GM12878 (cell line): ENCODE measurements at regions not wholly inside any gene's neighbourhood (a gene's known extent, or its start where the extent isn't known, plus 50 kb on each side); places are given as distances from the start of the nearest gene placed in this dataset.

Experiments
- EGR1 ChIP-seq, 2 experiments: IDR thresholded peaks; 1 replicate in 1 of 2; 2 replicates in 1 of 2; pipeline ENCODE4 v1.6.1; 2011 to 2012; ENCODE audit warnings: low read depth in 2 of 2, low read length in 2 of 2, borderline replicate concordance in 1 of 2, mild to moderate bottlenecking in 1 of 2, moderate library complexity in 1 of 2
- ESRRA ChIP-seq: IDR thresholded peaks from 2 replicates; pipeline ENCODE4 v1.6.1; 2012; ENCODE audit warnings: mild to moderate bottlenecking, low read length, improper control_type of control experiment
- MYB ChIP-seq: fragments of 150-350 bp; IDR thresholded peaks from 2 replicates; pipeline ENCODE4 v1.6.1; 2014; ENCODE audit warnings: mild to moderate bottlenecking, low read depth, low read length, borderline replicate concordance
- NFIC ChIP-seq: IDR thresholded peaks from 2 replicates; pipeline ENCODE4 v1.6.1; 2012; ENCODE audit warnings: low read depth, mild to moderate bottlenecking, inconsistent platforms, low read length, moderate library complexity
- SRF ChIP-seq, 2 experiments: IDR thresholded peaks; 2 replicates each; pipeline ENCODE4 v1.6.1; 2011; ENCODE audit warnings: low read depth in 2 of 2, low read length in 2 of 2, mild to moderate bottlenecking in 1 of 2, moderate library complexity in 1 of 2
- TF ChIP-seq, protein P1 (sequence below), 3 experiments: IDR thresholded peaks in 2 of 3; conservative IDR thresholded peaks in 1 of 3; 2 replicates each; pipeline ENCODE4 v1.5.1; 2011; ENCODE audit warnings: low read depth in 3 of 3, low read length in 3 of 3, mild to moderate bottlenecking in 3 of 3, control low read depth in 2 of 3, moderate library complexity in 2 of 3, inconsistent platforms in 1 of 3, mixed read lengths in 1 of 3; ENCODE audit not compliant: control insufficient read depth in 2 of 3, insufficient read depth in 1 of 3; ENCODE audit errors: extremely low read depth in 1 of 3

GRCh38 chr2:167475791-167476190 is 587.5 kb downstream of the XIRP2 start:
- TF ChIP-seq EGR1 (IDR thresholded peaks at IDR 0.05; ENCODE audit: borderline replicate concordance in 1 of 2, low read depth in 2 of 2, low read length in 2 of 2) = no peak
- no peak for TF ChIP-seq ESRRA
- TF ChIP-seq MYB = no peak
- TF ChIP-seq, protein P1, sequence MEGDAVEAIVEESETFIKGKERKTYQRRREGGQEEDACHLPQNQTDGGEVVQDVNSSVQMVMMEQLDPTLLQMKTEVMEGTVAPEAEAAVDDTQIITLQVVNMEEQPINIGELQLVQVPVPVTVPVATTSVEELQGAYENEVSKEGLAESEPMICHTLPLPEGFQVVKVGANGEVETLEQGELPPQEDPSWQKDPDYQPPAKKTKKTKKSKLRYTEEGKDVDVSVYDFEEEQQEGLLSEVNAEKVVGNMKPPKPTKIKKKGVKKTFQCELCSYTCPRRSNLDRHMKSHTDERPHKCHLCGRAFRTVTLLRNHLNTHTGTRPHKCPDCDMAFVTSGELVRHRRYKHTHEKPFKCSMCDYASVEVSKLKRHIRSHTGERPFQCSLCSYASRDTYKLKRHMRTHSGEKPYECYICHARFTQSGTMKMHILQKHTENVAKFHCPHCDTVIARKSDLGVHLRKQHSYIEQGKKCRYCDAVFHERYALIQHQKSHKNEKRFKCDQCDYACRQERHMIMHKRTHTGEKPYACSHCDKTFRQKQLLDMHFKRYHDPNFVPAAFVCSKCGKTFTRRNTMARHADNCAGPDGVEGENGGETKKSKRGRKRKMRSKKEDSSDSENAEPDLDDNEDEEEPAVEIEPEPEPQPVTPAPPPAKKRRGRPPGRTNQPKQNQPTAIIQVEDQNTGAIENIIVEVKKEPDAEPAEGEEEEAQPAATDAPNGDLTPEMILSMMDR (IDR thresholded peaks at IDR 0.05 in 2 of 3, conservative IDR thresholded peaks at IDR 0.05 in 1 of 3; ENCODE audit: control insufficient read depth in 2 of 3, extremely low read depth in 1 of 3, insufficient read depth in 1 of 3, low read depth in 3 of 3, low read length in 3 of 3) = no peak
- TF ChIP-seq SRF (IDR thresholded peaks at IDR 0.05; ENCODE audit: low read depth in 2 of 2, low read length in 2 of 2) = no peak
- TF ChIP-seq NFIC = no peak
